Activated CD8-positive, alpha-beta memory T cell treated with anti-CD3 and anti-CD28 coated beads, Interleukin-2, amount 50 U/mL, for 4 hours (primary cell): ENCODE measurements at regions not wholly inside any gene's neighbourhood (a gene's known extent, or its start where the extent isn't known, plus 50 kb on each side); places are given as distances from the start of the nearest gene placed in this dataset.
"Not testable (repeated sequence)": the region's sequence is repeated elsewhere in the genome, so short reads cannot be mapped to it uniquely, and the experiment has no call there.

ENCODE experiments used
- DNase-seq: peaks from one replicate; pipeline ENCODE4 v3.0.0-alpha.2; 2020

DNA sequence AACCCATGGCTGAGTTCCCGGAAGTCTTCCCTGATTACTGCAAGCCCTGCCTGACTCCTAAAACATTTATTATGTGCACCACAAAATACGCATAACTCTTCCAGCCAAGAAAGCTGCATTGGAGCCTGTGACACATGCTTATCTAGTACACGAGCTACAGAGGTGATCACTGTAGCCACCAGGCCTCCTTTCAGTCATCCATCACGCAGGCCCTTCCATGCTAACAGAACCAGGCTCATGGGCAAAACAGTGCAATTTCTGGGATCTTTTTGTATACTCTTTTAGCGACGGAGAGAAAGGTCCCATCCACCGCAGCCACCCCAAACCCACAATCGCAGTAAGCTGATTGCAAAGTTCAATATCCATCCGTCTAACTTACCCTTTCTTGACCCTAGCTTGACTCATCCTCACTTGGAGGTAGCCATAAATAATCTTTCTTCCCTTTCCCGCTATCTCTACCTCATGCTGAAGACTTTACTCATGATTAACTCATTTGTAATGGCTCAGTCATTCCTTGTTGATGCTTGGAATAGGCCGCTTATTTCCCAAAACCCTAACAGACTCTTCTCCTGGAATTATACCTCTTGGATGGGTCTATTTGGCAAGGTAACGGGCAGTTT, 1203.5 kb downstream of the TYW1 start:
- DNase-seq: no peak

DNA sequence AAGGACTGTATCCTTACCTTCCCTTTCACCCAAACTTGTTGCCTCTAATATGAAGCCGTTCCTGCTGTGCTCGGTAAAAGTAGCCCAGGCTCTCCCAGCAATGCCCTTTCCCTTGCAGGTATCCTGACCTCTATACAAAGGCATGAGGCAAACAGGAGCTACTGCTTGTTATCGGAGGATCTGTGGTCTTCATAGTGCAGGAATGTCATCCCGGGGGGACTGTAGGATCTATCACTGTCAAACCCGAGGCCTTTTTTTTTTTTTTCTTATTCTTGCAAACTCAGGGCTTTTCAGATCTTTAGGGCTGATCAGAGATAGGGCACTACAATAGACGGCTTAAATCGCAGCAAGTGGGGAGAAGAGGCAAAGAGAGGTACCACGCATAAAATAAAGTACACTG, 1206.6 kb downstream of the TYW1 start:
- DNase-seq: no peak

DNA sequence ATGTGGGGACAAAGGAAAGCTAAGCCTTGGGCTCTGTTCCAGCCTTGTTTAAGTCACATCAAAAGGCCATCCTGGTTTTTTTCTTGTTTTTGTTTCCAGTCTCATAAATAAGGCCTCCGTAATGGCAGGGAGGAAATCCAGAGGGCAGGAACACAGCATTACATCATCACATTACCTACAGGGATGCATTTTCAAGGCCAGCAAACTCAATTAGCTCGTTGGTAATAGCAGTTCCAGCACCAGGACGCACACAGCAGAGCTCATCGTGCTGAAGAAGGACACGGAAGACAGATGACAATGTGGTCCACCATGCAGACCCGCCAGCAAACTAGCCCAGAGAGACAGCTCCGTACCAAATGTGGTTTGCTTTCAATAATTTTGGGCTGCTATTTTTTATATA, 1209.2 kb downstream of the TYW1 start:
- DNase-seq: no peak

DNA sequence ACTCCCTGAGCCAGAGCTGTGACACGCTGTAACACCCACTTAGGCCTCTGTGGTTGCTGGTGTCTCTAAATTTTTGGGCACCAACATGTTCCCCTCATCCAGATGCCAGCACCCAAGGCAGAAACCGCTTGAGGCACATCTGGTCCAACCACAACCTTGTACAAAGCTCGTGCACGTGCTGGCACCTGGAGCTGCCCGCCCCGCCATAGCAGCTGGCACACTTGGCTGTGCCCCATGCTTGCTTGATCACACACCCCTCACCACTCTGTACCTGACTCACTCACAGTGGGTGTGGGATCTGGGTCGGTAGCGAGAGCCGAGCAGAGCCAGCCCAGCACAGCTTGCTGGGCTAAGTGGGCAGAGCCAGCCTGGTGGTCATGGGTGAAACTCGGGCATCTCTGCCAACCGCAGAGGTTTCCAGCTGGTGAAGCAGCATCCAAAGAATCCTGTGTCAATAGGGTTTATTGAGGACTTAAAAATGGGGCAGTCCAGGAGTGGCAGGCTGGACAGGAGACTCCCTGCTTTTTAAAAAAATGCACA, 1210.4 kb downstream of the TYW1 start:
- no peak for DNase-seq

DNA sequence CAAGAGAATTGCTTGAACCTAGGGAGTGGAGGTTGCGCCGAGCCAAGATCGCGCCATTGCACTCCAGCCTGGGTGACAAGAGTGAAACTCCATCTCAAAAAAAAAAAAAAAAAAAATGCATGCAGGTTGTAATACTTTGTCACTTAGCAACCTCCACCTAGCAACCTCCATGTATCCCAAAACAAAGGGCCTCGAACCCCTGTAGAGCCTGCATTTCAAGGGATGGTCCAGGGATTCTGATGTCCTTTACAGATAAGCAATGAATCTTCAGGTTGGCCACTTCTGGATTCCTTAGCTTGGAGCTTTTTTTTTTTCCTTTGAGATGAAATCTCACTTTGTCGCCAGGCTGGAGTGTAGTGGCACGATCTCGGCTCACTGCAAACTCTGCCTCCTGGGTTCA, 1211.0 kb downstream of the TYW1 start:
- DNase-seq: no peak

DNA sequence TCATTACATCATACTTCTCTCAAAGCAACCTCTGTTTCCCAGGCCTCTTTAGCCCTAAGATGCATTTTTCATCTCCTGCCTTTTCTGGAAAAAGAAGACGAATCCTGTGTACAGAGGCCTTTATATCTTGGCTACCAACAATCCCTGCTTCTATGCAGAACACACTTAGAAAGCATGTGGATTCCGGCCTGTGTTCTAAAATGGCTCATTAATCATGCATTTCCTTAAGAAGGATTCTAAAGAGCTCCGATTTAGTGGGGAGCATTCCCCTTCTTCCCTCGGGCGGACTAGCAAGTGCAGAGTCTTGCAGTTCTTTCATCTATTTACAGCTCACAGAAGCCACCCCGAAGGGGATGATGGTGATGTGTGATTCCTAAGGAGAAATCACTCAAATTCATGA, 1212.9 kb downstream of the TYW1 start:
- DNase-seq: no peak

DNA sequence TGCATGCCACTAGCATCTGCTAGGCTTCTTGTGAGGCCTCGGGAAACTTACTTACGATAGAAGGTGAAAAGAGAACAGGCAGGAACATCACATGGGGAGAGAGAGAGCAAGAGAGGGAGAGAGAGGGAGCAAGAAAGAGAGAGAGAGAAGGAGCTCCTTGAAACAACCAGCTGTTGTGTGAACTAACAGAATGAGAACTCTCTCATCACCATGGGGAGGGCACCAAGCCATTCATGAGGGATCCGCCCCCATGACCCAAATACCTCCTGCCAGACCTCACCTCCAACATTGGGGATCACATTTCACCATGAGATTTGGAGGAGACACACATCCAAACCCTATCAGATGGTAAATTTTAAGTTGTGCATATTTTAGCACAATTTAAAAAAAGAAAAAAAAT, 1217.2 kb downstream of the TYW1 start:
- DNase-seq: no peak

DNA sequence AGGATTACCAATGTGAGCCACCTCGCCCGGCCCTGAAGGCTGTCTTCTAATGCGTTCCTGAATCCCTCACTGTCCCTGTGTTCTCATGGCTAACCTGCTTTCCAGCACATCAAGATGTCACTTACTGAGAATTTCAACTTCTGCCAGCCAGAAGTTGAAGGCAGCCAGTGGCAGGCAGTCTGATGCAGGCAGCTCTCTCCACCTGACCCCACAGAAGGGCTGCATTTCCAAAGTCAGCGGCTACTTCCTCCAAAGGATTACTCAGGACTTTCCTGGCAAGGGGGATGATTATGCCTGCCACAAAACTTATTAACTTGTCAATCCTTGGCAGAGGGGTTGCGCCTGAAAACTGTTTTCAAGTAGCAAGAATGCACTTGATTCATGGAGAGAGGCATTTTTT, 1219.4 kb downstream of the TYW1 start:
- DNase-seq: no peak

DNA sequence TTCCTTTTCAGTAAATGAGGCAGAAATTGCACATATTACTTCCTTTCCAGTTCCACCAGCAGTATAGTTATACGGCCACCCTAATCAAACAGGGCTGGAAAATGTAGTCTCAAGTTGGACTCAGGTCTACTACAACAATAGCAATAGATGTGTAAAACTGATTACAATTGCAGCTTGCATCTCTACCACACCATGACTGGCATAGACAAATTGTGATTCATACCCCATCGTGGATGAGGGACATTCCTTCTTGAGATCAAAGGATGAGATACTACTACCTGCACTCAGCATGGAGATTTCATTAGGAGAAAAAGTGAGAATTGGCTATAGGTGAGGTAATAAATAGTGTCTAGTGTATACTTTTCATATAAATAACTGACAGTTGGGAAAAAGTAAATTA, 1220.8 kb downstream of the TYW1 start:
- no peak for DNase-seq

DNA sequence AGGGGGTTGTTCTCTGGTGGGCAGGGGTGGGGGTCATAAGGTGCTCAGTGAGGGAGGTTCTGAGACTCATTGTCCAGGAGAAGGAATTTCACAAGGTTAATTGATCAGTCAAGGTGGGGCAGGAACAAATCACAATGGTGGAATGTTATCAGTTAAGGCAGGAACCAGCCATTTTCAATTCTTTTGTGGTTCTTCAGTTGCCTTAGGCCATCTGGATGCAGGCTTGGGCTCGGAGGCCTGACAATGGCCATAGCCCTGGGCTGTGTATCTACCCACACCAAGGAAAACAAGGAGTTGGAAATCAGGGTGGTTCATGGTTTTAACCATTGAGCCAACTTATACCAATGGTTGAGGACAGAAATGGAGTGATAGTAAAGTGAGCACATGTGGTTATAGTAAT, 1221.8 kb downstream of the TYW1 start:
- no peak for DNase-seq

DNA sequence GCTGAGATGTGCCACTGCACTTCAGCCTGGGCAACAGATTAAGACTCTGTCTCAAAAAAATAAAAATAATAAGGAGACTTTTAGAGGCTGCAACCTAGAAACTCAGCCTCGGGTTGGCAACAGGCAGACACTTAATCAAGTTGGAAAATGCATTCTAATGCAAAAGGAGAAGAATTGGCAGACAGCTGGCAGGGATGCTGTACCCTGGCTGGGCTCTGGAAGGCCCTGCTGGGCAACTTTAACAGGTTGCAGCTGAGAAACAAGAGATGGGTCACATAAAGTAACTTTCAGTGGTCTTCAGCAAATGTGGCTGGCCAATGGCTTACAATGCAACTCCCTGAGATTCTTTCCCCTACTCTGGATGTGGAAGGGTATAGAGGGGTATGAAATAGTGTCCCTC, 1225.7 kb downstream of the TYW1 start:
- DNase-seq: no peak

DNA sequence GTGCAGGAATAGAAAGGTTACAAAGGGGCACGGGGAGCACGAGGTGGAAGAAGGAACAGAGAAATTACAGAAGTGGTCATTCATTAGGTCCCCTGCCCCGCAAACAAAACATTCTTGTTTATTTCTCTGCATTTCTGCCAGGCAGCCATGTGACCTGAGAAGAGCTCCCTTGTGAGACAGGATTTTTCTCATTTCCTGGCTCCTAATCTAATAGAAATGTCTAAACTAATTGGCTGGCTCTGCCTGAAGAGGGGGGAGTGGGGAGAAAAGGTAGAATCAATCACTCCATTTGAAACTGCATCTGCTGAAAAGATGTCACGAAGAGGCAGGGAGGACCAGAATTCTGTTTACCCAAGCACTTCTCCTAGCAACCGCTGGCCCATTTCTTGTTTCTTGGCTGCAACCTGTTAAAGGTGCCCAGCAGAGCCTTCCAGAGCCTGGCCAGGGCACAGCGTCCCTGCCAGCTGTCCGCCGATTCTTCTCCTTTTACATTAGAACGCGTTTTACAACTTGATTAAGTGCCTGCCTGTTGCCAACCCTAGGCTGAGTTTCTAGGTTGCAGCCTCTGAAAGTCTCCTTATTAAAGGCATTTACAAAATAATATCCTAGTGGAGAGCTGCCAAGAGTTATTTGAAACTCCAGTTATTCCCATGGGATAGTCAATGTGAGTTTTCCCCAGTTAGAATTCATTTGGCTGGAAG, 1227.6 kb downstream of the TYW1 start:
- DNase-seq: no peak

DNA sequence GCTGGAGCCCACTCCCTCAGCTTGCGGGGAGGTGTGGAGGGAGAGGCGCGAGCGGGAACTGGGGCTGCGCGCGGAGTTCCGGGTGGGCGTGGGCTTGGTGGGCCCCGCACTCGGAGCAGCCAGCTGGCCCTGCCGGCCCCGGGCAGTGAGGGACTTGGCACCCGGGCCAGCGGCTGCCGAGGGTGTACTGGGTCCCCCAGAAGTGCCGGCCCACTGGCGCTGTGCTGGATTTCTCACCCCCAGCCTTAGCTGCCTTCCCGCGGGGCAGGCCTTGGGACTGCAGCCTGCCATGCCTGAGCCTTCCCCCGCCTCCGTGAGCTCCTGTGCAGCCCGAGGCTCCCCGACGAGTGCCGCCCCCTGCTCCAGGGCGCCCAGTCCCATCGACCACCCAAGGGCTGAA, 1234.4 kb downstream of the TYW1 start:
- not testable (repeated sequence) for DNase-seq

DNA sequence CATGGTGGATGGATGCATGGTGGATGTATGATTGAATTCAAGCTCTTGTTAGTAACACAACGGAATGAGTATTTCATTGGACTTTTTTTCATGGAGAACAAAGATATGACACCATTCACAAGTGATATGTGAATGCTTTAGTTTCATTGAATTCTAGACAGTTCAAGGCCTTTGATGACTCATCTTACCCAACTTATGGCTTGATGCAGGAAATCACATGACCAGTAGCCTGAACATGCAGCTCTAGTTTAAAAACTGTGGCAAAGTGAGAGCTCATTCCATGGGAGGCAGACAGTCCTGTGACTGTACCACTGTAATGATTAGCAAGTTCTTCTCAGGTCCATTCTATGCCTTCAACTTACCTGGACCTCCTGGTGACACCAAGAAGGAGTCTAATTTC, 1239.3 kb downstream of the TYW1 start:
- DNase-seq: no peak

DNA sequence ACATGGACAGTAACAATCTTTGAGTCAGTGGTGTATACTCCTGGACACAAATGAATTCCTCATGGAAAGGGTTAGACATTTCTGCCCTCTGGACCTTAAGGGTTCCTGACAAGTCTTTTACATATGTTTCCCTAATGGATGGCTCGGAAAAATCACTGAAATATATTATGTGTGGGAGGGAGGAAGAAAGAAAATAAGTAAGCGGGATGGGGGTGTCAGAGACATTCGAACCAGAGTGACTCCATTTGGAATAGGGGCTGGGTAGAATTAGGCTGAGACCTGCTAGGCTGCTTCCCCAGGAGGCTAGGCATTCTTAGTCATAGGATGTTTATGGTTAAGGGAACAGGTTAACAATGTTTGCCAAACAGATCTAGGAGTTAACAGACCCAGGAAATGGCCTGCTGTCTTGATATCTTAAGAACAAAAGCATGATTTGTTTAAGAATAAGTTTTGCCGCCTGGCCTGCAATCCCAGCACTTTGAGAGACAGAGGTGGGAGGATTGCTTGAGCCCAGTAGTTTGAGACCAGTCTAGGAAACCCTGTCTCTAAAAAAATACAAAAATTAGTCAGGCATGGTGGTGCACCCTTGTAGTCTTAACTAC, 1241.7 kb downstream of the TYW1 start:
- DNase-seq: no peak

DNA sequence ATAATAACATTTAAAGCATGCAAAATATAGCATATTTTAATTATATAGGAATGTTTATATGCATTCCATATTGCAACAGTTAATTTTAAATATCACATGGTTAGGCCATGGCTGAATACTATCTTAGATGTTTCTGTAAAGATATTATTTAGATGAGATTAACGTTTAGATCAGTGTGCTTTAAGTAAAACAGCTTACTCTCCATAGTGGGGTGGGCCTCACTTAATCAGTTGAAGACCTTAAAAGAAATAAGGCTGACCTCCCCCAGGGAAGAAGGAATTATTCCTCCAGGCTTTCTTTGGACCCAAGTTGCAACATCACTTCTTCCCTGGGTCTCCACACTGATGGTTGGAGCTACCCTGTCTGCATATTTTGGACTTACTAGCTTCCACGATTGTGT, 1246.5 kb downstream of the TYW1 start:
- no peak for DNase-seq

DNA sequence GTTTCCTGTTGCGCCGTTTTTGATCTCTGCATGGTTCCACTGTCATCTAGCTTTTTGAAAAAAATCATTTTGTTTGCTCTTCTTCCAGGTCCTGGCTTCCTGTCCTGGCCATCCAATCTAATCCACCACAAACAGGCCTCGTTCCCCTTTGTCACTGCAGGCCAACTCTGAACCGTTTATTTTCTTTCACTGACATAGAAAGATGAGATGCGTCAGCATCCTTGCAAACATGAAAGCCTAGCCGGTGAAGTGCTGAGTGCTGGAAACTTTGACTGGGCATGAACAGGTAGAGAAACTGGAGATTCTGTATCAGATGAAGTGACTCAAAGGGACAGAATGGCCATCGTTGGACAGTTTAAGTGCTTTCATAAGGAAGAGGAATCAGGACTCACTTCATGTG, 1247.8 kb downstream of the TYW1 start:
- DNase-seq: no peak

DNA sequence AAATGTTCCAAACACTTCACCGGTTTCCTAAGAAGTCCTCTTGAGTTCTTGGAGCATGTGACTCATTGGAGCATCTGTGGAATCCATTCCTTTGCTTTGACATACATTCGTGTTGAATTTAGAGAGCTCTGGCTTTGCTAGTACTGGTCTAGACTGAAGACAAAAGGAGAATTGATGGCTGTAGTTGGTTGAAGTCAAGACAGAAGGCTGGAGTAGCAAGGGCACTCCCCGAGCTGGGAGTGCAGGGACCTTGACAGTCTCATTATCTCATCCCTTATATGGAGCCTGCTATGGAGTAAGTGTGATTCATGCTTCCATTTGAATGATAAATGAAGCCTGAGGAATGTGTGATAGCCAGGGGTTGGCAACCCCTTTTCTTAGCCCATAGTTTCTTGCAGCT, 1249.1 kb downstream of the TYW1 start:
- DNase-seq: no peak

DNA sequence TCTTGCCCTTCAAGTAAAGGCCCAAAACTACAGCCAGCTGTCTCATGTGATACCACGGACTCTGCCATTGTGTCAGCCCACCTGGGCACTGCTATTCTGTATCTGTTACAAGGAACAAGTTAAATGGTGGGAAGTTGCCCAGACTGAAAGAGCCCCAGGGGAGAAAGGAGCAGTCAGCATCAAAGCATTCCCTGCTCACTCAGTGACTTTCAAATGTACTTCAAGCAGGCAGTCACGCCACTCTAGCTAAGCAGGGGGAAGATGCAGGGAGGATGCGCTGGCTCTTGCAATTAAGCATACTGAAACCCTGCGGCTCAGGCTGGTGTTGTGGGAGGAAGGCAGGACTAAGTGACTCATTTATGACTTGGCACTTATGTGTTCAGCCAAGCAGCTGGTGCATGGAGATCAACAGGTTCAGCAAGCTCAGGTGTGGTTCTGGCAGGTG, 1249.6 kb downstream of the TYW1 start:
- no peak for DNase-seq

DNA sequence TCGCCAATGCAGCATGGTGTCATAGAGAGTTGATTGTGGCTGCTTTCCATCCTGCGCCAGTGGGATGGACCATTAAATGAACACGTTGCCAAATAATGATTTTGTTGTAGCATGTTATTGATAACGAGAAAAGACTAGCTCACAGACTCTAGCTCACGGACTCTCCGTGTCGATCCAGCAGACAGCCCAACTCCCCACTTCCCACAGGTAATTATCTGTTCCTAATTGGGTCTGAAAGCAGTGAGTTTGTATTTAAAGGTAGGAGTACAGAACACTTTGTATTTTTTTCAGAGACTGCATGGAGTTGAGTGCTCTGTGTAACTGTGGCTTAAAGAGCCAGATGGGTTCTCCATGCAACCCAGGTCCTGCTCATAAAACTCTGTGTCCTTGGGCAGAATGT, 1250.5 kb downstream of the TYW1 start:
- DNase-seq: no peak

DNA sequence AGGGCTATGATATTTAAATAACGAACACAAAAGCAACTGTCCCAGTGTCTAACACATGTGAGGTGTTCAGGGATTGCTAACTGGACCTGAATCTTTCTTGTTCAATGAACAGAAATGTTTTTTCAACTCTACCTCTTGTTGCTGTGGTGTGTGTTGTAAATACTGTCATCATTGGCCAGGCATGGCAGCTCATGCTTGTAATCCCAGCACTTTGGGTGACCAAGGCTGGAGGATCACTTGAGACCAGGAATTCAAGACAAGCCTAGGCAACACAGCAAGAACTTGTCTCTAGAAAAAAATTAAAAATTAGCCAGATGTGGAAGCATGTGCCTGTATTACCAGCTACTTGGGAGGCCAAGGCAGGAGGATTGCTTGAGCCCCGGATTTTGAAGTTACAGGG, 1250.9 kb downstream of the TYW1 start:
- no peak for DNase-seq

DNA sequence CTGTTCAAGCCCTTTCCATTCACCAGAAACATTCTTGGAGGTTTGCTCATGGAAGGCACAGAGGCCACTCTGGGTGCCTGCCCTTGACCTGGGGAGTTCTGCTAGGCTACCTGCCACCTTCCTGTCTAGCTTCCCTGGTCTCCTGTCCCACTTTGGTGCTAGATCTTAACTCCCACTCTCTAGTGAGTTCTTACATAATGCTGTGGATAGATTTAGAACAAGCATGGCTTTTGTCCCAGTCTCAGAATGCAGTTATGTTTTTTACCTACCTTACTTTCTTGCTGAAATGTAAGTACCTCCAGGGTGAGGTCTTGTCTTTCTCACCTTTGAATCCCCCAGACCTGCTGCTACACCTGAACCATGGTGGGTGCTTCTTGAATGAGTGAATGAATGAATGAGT, 1252.3 kb downstream of the TYW1 start:
- no peak for DNase-seq

DNA sequence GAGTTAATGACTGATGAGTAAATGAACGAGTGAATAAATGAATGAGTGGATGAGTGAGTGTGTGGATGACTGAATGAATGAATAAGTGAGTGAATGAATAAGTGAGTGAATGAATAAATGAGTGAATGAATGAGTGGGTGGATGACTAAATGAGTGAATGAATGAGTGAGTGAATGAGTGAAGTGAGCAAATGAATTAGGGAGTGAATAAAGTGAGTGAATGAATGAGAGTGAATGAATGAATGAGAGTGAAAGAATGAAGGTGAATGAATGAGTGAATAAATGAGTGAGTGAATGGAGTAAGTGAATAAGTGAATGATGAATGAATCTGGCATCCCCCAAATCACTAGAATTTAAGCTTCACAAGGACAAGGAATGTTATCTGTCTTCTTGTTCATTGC, 1253.0 kb downstream of the TYW1 start:
- DNase-seq: no peak

DNA sequence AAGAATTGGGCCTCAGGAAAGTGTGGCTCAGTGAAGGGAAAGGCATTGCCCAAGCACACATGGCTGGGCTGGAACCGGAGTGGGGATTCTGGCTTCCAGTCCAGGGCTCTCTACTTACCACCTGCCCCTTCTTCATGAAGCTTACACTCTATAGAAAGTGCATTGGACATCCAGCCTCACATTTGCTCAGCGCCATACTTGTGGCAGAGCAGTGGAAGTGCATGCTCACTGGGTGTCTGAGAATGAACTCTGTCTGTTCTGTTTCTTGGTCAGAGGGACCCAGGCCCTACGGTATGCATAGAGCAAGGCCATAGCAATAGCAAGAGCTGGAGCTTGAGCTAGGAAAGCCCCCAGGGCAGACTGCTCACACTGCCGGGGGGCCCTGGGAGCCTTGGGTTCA, 1253.5 kb downstream of the TYW1 start:
- DNase-seq: no peak
